ENCODE measurements at regions not wholly inside any gene's neighbourhood (a gene's known extent, or its start where the extent isn't known, plus 50 kb on each side); places are given as distances from the start of the nearest gene placed in this dataset.

GRCh38 chr5:102668220-102668932 is 86.7 kb upstream of the PAM start:
- TF ChIP-seq CTCF (IDR thresholded peaks at IDR 0.05) = no peak
- TF ChIP-seq POLR2A (IDR thresholded peaks at IDR 0.05) = no peak

Data from lower leg skin (tissue), 3 donors.